ENCODE measurements at regions not wholly inside any gene's neighbourhood (a gene's known extent, or its start where the extent isn't known, plus 50 kb on each side); places are given as distances from the start of the nearest gene placed in this dataset.

- no peak for TF ChIP-seq CTCF (IDR thresholded peaks at IDR 0.05)
- Histone ChIP-seq H3K27ac (peak overlapping the region; percentile 69 to 78), H3K36me3 (no peaks in the 10 kb centered on the region), H3K4me3 (peak overlapping the region in 1 of 2 donors; percentile 41), H3K27me3 (no peaks in the 10 kb centered on the region), H3K4me1 (peaks cover 0 to 12% of the 10 kb centered on the region in 2 donors), H3K9me3 (no peaks in the 10 kb centered on the region)
- intact Hi-C loops (cut with DNase I), result no loop called here
- peak in 1 of 2 donors; percentile 53 for DNase-seq (ENCODE audit: low spot score in 2 of 2)
Observed at GRCh38 chr6:169320013-169320412, 66.4 kb upstream of the THBS2 start.

GRCh38 chr6:169317441-169318202 lies 64.0 kb upstream of the THBS2 start:
- Histone ChIP-seq H3K27me3 (no peaks in the 10 kb centered on the region), H3K27ac (no peak overlapping the region), H3K9me3 (no peaks in the 10 kb centered on the region), H3K4me1 (peaks cover 0 to 12% of the 10 kb centered on the region in 2 donors), H3K4me3 (no peak overlapping the region), H3K36me3 (no peaks in the 10 kb centered on the region)
- no peak for TF ChIP-seq CTCF (IDR thresholded peaks at IDR 0.05)
- no peak for DNase-seq (ENCODE audit: low spot score in 2 of 2)
- intact Hi-C loops (cut with DNase I), result loop anchor here (5.0 kb wide), 1 partner anchor 65 kb away; the partner anchor contains the start of gene THBS2

GRCh38 chr6:169316651-169317050 lies 63.0 kb upstream of the THBS2 start:
- H3K27ac ChIP-seq, result no peak overlapping the region
- no peaks in the 10 kb centered on the region for H3K27me3 ChIP-seq
- no peak for DNase-seq (ENCODE audit: low spot score in 2 of 2)
- no peak overlapping the region for H3K4me3 ChIP-seq
- peaks cover 0 to 12% of the 10 kb centered on the region in 2 donors for H3K4me1 ChIP-seq
- TF ChIP-seq CTCF (IDR thresholded peaks at IDR 0.05), result no peak
- H3K36me3 ChIP-seq, result no peaks in the 10 kb centered on the region
- intact Hi-C loops (cut with DNase I), result loop anchor here (5.0 kb wide), 1 partner anchor 64 kb away; the partner anchor contains the start of gene THBS2
- H3K9me3 ChIP-seq, result no peaks in the 10 kb centered on the region

- no peak for DNase-seq (ENCODE audit: low spot score in 2 of 2)
- peaks cover 0 to 12% of the 10 kb centered on the region in 2 donors for H3K4me1 ChIP-seq
- no peak overlapping the region for H3K27ac ChIP-seq
- no peaks in the 10 kb centered on the region for H3K27me3 ChIP-seq
- H3K9me3 ChIP-seq, result no peaks in the 10 kb centered on the region
- no peaks in the 10 kb centered on the region for H3K36me3 ChIP-seq
- intact Hi-C loops (cut with DNase I), result loop anchor here (5.0 kb wide), 1 partner anchor 64 kb away; the partner anchor contains the start of gene THBS2
- no peak overlapping the region for H3K4me3 ChIP-seq
- TF ChIP-seq CTCF (IDR thresholded peaks at IDR 0.05), result no peak
Observed at GRCh38 chr6:169315830-169316614, 62.4 kb upstream of the THBS2 start.

GRCh38 chr6:169313347-169314010 lies 59.8 kb upstream of the THBS2 start:
- peak in 1 of 2 donors; percentile 42 for DNase-seq (ENCODE audit: low spot score in 2 of 2)
- H3K4me1 ChIP-seq, result peaks cover 0 to under 1% of the 10 kb centered on the region in 2 donors

More at GRCh38 chr6:169313347-169314010, 59.8 kb upstream of the THBS2 start:
- Histone ChIP-seq H3K27ac (no peak overlapping the region), H3K4me3 (no peak overlapping the region), H3K9me3 (no peaks in the 10 kb centered on the region), H3K27me3 (no peaks in the 10 kb centered on the region), H3K36me3 (no peaks in the 10 kb centered on the region)
- intact Hi-C loops (cut with DNase I), result no loop called here
- TF ChIP-seq CTCF (IDR thresholded peaks at IDR 0.05), result no peak

All from ascending aorta (tissue), 2 donors.